HEK293 (cell line): ENCODE measurements at regions not wholly inside any gene's neighbourhood (a gene's known extent, or its start where the extent isn't known, plus 50 kb on each side); places are given as distances from the start of the nearest gene placed in this dataset.

Source experiments
- CTCF ChIA-PET: fragments of 350-600 bp; formaldehyde crosslinking; extraction: SDS; loops from one replicate; lab custom pipeline; 2021; ENCODE audit warnings: antibody characterized with exemption; lab: Yijun Ruan, JAX
- POLR2A ChIA-PET: fragments of 300-600 bp; formaldehyde crosslinking; extraction: SDS; loops from one replicate; lab custom pipeline; 2020; ENCODE audit warnings: antibody characterized with exemption, inconsistent platforms; lab: Yijun Ruan, JAX
- H3K27ac ChIP-seq: fragments of 200-500 bp; sonication (Bioruptor generic); 2 replicates; pipeline ENCODE4 v1.5.1; 2014; ENCODE audit warnings: low read depth, low read length, control low read depth, inconsistent platforms; ENCODE audit errors: extremely low read depth
- H3K36me3 ChIP-seq, 2 experiments: fragments of 200-500 bp in 1 of 2; sonication (Bioruptor generic) in 1 of 2; 1 replicate in 1 of 2; 2 replicates in 1 of 2; pipeline ENCODE4 v1.5.1; 2014 to 2017; ENCODE audit warnings: inconsistent platforms in 2 of 2, low read length in 2 of 2; ENCODE audit not compliant: control insufficient read depth in 2 of 2, insufficient read depth in 1 of 2
- H3K4me1 ChIP-seq: fragments of 200-500 bp; sonication (Bioruptor generic); 2 replicates; pipeline ENCODE4 v1.5.1; 2014; ENCODE audit warnings: mild to moderate bottlenecking, low read length, inconsistent platforms; ENCODE audit not compliant: control insufficient read depth, insufficient read depth
- H3K4me3 ChIP-seq: 2 replicates; pipeline ENCODE4 v1.5.1; 2011; ENCODE audit warnings: low read depth, mild to moderate bottlenecking, control low read depth, low read length, moderate library complexity
- H3K9me3 ChIP-seq: fragments of 200-500 bp; sonication (Bioruptor generic); 2 replicates; pipeline ENCODE4 v1.5.1; 2014; ENCODE audit warnings: low read depth, low read length, inconsistent platforms; ENCODE audit not compliant: control insufficient read depth, insufficient read depth
- IKZF3 ChIP-seq: fragments of 450-650 bp; IDR thresholded peaks from 2 replicates; pipeline ENCODE4 v1.5.0; 2018; ENCODE audit warnings: missing biosample characterization, mild to moderate bottlenecking, missing genetic modification characterization, moderate library complexity
- KLF10 ChIP-seq: fragments of 450-650 bp; IDR thresholded peaks from 2 replicates; pipeline ENCODE4 v1.5.1; 2018; ENCODE audit warnings: missing biosample characterization, mild to moderate bottlenecking, missing genetic modification characterization
- KLF9 ChIP-seq: fragments of 450-650 bp; formaldehyde crosslinking; IDR thresholded peaks from 2 replicates; pipeline ENCODE4 v1.5.1; 2016; ENCODE audit warnings: missing biosample characterization, missing genetic modification characterization, low read depth
- ZBTB17 ChIP-seq: fragments of 450-650 bp; formaldehyde crosslinking; IDR thresholded peaks from 2 replicates; pipeline ENCODE4 v1.5.1; 2016; ENCODE audit warnings: missing biosample characterization, missing genetic modification characterization
- ZBTB7A ChIP-seq: fragments of 450-650 bp; formaldehyde crosslinking; IDR thresholded peaks from 2 replicates; pipeline ENCODE4 v1.5.1; 2016; ENCODE audit warnings: low read depth, missing biosample characterization, missing genetic modification characterization
- ZFP69B ChIP-seq: fragments of 450-650 bp; formaldehyde crosslinking; IDR thresholded peaks from 2 replicates; pipeline ENCODE4 v1.5.1; 2016; ENCODE audit warnings: missing biosample characterization, missing genetic modification characterization
- ZNF138 ChIP-seq: fragments of 450-650 bp; formaldehyde crosslinking; IDR thresholded peaks from 2 replicates; pipeline ENCODE4 v1.5.1; 2016; ENCODE audit warnings: missing biosample characterization, missing genetic modification characterization, borderline replicate concordance
- ZNF169 ChIP-seq: fragments of 450-650 bp; formaldehyde crosslinking; IDR thresholded peaks from 2 replicates; pipeline ENCODE4 v1.5.1; 2016; ENCODE audit warnings: missing biosample characterization, missing genetic modification characterization
- ZNF19 ChIP-seq: fragments of 450-650 bp; formaldehyde crosslinking; IDR thresholded peaks from 2 replicates; pipeline ENCODE4; 2016; ENCODE audit warnings: missing biosample characterization, missing genetic modification characterization, low read depth
- ZNF214 ChIP-seq: fragments of 450-650 bp; formaldehyde crosslinking; IDR thresholded peaks from 2 replicates; pipeline ENCODE4 v1.5.1; 2017; ENCODE audit warnings: missing biosample characterization, mild to moderate bottlenecking, missing genetic modification characterization, borderline replicate concordance
- ZNF350 ChIP-seq: fragments of 450-650 bp; formaldehyde crosslinking; IDR thresholded peaks from 2 replicates; pipeline ENCODE4 v1.5.0; 2017; ENCODE audit warnings: missing biosample characterization, mild to moderate bottlenecking, missing genetic modification characterization
- ZNF394 ChIP-seq: fragments of 450-650 bp; formaldehyde crosslinking; IDR thresholded peaks from 2 replicates; pipeline ENCODE4 v1.5.1; 2016; ENCODE audit warnings: missing biosample characterization, missing genetic modification characterization, mild to moderate bottlenecking, moderate library complexity, borderline replicate concordance
- ZNF426 ChIP-seq: fragments of 450-650 bp; formaldehyde crosslinking; IDR thresholded peaks from 2 replicates; pipeline ENCODE4 v1.5.1; 2017; ENCODE audit warnings: missing biosample characterization, missing genetic modification characterization, mild to moderate bottlenecking, inconsistent platforms, moderate library complexity
- ZNF473 ChIP-seq: fragments of 450-650 bp; formaldehyde crosslinking; IDR thresholded peaks from 2 replicates; pipeline ENCODE4 v1.5.1; 2017; ENCODE audit warnings: missing biosample characterization, missing genetic modification characterization
- ZNF514 ChIP-seq: fragments of 450-650 bp; formaldehyde crosslinking; IDR thresholded peaks from 2 replicates; pipeline ENCODE4 v1.5.1; 2016; ENCODE audit warnings: missing biosample characterization, missing genetic modification characterization
- ZNF664 ChIP-seq: fragments of 450-650 bp; formaldehyde crosslinking; IDR thresholded peaks from 2 replicates; pipeline ENCODE4 v1.5.1; 2016; ENCODE audit warnings: missing biosample characterization, missing genetic modification characterization
- ZNF677 ChIP-seq: fragments of 450-650 bp; IDR thresholded peaks from 2 replicates; pipeline ENCODE4 v1.5.0; 2018; ENCODE audit warnings: missing biosample characterization, mild to moderate bottlenecking, missing genetic modification characterization, moderate library complexity
- ZNF791 ChIP-seq: fragments of 450-650 bp; formaldehyde crosslinking; IDR thresholded peaks from 2 replicates; pipeline ENCODE4 v1.5.1; 2016; ENCODE audit warnings: missing biosample characterization, missing genetic modification characterization
- TF ChIP-seq, protein P1 (sequence below): fragments of 450-650 bp; formaldehyde crosslinking; IDR thresholded peaks from 2 replicates; pipeline ENCODE4 v1.5.1; 2016; ENCODE audit warnings: missing biosample characterization, missing genetic modification characterization
- TF ChIP-seq, protein P2 (sequence below): fragments of 450-650 bp; formaldehyde crosslinking; IDR thresholded peaks from 2 replicates; pipeline ENCODE4 v1.5.1; 2017; ENCODE audit warnings: missing biosample characterization, missing genetic modification characterization
- TF ChIP-seq, protein P3 (sequence below): fragments of 450-650 bp; formaldehyde crosslinking; IDR thresholded peaks from 2 replicates; pipeline ENCODE4 v1.5.1; 2016; ENCODE audit warnings: missing biosample characterization, missing genetic modification characterization
- TF ChIP-seq, protein P4 (sequence below): fragments of 450-650 bp; formaldehyde crosslinking; IDR thresholded peaks from 2 replicates; pipeline ENCODE4 v1.5.1; 2016; ENCODE audit warnings: missing biosample characterization, missing genetic modification characterization
- TF ChIP-seq, protein P5 (sequence below): fragments of 450-650 bp; formaldehyde crosslinking; IDR thresholded peaks from 2 replicates; pipeline ENCODE4 v1.5.1; 2016; ENCODE audit warnings: missing biosample characterization, missing genetic modification characterization, borderline replicate concordance

DNA sequence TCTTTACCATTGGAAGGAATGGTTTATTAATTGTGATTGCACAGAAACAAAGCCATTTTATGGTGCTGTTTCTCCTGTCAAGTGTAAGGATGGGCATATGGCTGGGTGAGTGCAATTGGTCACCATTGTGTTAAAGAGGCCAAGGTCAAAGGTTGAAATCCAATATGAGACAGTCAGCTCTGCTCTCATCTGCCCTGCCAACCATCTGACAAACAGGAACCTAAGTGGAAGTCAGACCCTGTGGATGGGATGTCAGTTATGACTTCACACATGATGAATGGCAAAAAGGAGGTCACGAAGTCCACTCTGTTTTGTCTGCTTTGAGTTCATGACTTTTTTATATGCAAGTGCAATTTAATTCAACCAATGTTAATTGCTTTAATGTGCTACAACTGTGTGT, 172.7 kb upstream of the TMEM229A start:
- Histone ChIP-seq H3K4me3 (no peak overlapping the region), H3K9me3 (no peaks in the 10 kb centered on the region), H3K27ac (no peak overlapping the region), H3K36me3 (no peaks in the 10 kb centered on the region), H3K4me1 (no peaks in the 10 kb centered on the region)
- CTCF ChIA-PET: interaction anchor here (0.6 kb wide), 2 partner anchors 94 to 387 kb away, joined by 3 to 4 read pairs; no protein-coding TSS in a partner anchor
- TF ChIP-seq KLF10 (tag by site-specific recombination) (no peak), ZNF677 (no peak), KLF9 (tag by site-specific recombination) (no peak), ZNF664 (tag by site-specific recombination) (no peak), ZNF426 (tag by site-specific recombination) (no peak), ZNF138 (tag by site-specific recombination) (no peak), ZNF514 (no peak), ZNF394 (tag by site-specific recombination) (no peak), ZBTB7A (tag by site-specific recombination) (no peak), ZNF350 (tag by site-specific recombination) (no peak), IKZF3 (tag by site-specific recombination) (no peak)
- TF ChIP-seq, protein P1, sequence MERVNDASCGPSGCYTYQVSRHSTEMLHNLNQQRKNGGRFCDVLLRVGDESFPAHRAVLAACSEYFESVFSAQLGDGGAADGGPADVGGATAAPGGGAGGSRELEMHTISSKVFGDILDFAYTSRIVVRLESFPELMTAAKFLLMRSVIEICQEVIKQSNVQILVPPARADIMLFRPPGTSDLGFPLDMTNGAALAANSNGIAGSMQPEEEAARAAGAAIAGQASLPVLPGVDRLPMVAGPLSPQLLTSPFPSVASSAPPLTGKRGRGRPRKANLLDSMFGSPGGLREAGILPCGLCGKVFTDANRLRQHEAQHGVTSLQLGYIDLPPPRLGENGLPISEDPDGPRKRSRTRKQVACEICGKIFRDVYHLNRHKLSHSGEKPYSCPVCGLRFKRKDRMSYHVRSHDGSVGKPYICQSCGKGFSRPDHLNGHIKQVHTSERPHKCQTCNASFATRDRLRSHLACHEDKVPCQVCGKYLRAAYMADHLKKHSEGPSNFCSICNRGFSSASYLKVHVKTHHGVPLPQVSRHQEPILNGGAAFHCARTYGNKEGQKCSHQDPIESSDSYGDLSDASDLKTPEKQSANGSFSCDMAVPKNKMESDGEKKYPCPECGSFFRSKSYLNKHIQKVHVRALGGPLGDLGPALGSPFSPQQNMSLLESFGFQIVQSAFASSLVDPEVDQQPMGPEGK (tag by site-specific recombination): no peak
- TF ChIP-seq, protein P2, sequence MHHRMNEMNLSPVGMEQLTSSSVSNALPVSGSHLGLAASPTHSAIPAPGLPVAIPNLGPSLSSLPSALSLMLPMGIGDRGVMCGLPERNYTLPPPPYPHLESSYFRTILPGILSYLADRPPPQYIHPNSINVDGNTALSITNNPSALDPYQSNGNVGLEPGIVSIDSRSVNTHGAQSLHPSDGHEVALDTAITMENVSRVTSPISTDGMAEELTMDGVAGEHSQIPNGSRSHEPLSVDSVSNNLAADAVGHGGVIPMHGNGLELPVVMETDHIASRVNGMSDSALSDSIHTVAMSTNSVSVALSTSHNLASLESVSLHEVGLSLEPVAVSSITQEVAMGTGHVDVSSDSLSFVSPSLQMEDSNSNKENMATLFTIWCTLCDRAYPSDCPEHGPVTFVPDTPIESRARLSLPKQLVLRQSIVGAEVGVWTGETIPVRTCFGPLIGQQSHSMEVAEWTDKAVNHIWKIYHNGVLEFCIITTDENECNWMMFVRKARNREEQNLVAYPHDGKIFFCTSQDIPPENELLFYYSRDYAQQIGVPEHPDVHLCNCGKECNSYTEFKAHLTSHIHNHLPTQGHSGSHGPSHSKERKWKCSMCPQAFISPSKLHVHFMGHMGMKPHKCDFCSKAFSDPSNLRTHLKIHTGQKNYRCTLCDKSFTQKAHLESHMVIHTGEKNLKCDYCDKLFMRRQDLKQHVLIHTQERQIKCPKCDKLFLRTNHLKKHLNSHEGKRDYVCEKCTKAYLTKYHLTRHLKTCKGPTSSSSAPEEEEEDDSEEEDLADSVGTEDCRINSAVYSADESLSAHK (tag by site-specific recombination): no peak
- TF ChIP-seq, protein P3, sequence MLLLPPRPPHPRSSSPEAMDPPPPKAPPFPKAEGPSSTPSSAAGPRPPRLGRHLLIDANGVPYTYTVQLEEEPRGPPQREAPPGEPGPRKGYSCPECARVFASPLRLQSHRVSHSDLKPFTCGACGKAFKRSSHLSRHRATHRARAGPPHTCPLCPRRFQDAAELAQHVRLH (tag by site-specific recombination): no peak
- POLR2A ChIA-PET: no interaction called here

DNA sequence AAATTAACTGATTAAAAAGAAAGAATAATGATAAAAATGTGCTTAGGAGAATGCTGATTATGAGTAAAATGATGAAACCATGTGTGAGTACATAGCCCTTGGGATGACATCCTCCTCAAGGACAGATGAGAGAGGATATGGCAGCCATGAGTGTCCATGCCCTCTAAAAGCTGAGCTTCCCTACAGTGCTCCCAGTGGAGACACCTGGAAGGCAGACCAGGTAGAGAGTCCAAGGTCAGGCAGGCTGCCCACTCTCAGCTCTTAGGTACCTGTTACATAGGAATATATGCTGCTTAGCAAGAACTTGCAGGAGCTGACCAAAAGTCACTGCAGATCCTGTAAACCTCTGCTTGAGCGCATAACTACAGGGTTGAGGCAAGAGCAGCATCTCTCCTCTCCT, 169.7 kb upstream of the TMEM229A start:
- TF ChIP-seq ZNF214 (tag by site-specific recombination) (no peak), KLF10 (tag by site-specific recombination) (no peak), ZNF19 (no peak), ZNF169 (tag by site-specific recombination) (no peak), ZBTB17 (no peak), ZFP69B (no peak), ZNF791 (tag by site-specific recombination) (no peak), ZNF473 (no peak)
- TF ChIP-seq, protein P4, sequence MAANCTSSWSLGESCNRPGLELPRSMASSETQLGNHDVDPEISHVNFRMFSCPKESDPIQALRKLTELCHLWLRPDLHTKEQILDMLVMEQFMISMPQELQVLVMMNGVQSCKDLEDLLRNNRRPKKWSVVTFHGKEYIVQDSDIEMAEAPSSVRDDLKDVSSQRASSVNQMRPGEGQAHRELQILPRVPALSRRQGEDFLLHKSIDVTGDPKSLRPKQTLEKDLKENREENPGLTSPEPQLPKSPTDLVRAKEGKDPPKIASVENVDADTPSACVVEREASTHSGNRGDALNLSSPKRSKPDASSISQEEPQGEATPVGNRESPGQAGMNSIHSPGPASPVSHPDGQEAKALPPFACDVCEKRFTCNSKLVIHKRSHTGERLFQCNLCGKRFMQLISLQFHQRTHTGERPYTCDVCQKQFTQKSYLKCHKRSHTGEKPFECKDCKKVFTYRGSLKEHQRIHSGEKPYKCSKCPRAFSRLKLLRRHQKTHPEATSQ (tag by site-specific recombination): no peak
- TF ChIP-seq, protein P5, sequence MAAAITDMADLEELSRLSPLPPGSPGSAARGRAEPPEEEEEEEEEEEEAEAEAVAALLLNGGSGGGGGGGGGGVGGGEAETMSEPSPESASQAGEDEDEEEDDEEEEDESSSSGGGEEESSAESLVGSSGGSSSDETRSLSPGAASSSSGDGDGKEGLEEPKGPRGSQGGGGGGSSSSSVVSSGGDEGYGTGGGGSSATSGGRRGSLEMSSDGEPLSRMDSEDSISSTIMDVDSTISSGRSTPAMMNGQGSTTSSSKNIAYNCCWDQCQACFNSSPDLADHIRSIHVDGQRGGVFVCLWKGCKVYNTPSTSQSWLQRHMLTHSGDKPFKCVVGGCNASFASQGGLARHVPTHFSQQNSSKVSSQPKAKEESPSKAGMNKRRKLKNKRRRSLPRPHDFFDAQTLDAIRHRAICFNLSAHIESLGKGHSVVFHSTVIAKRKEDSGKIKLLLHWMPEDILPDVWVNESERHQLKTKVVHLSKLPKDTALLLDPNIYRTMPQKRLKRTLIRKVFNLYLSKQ (tag by site-specific recombination): no peak
- CTCF ChIA-PET: interaction anchor here (0.7 to 1.3 kb wide), 2 partner anchors 13 to 81 kb away, joined by 3 to 4 read pairs; no protein-coding TSS in a partner anchor
- H3K4me1 ChIP-seq: no peaks in the 10 kb centered on the region
- no peak overlapping the region for H3K27ac ChIP-seq
- no peaks in the 10 kb centered on the region for H3K36me3 ChIP-seq
- no peak overlapping the region for H3K4me3 ChIP-seq
- H3K9me3 ChIP-seq: no peaks in the 10 kb centered on the region
- POLR2A ChIA-PET: no interaction called here
